Mesendoderm (in vitro differentiated cells): ENCODE measurements at regions not wholly inside any gene's neighbourhood (a gene's known extent, or its start where the extent isn't known, plus 50 kb on each side); places are given as distances from the start of the nearest gene placed in this dataset.

Experiments used
- DNase-seq: peaks from one replicate; pipeline ENCODE4 v3.0.0; 2013
- H2AK5ac ChIP-seq: 2 replicates; pipeline ENCODE4 v1.6.1; 2013; ENCODE audit warnings: low read length, inconsistent platforms
- H2BK120ac ChIP-seq: 2 replicates; pipeline ENCODE4 v1.6.1; 2013; ENCODE audit warnings: low read depth, mild to moderate bottlenecking, low read length, moderate library complexity, mixed read lengths
- H2BK15ac ChIP-seq: replicated peaks from 2 replicates; pipeline ENCODE4 v1.6.1; 2013; ENCODE audit warnings: low read depth, mild to moderate bottlenecking, moderate library complexity
- H2BK5ac ChIP-seq: 2 replicates; pipeline ENCODE4 v1.6.1; 2013; ENCODE audit warnings: low read length, inconsistent platforms
- H3K18ac ChIP-seq: 2 replicates; pipeline ENCODE4 v1.6.1; 2013; ENCODE audit warnings: mild to moderate bottlenecking, low read length, mixed read lengths
- H3K23ac ChIP-seq: one replicate; pipeline ENCODE4 v1.6.1; 2013; ENCODE audit warnings: low read length
- H3K27ac ChIP-seq: 2 replicates; pipeline ENCODE4 v1.5.1; 2013; ENCODE audit warnings: low read depth, mild to moderate bottlenecking, inconsistent platforms, low read length, moderate library complexity
- H3K27me3 ChIP-seq: 2 replicates; pipeline ENCODE4 v1.6.1; 2013; ENCODE audit warnings: low read length, control low read depth, mild to moderate bottlenecking, inconsistent platforms; ENCODE audit not compliant: insufficient read depth, poor library complexity
- H3K36me3 ChIP-seq: 2 replicates; pipeline ENCODE4 v1.6.1; 2013; ENCODE audit warnings: low read length, inconsistent platforms; ENCODE audit not compliant: control insufficient read depth, insufficient read depth
- H3K4ac ChIP-seq: one replicate; pipeline ENCODE4 v1.6.1; 2013; ENCODE audit warnings: low read depth, mild to moderate bottlenecking, low read length, moderate library complexity
- H3K4me1 ChIP-seq: 2 replicates; pipeline ENCODE4 v1.6.1; 2013; ENCODE audit warnings: low read depth, low read length, inconsistent platforms; ENCODE audit not compliant: control insufficient read depth
- H3K4me2 ChIP-seq: 2 replicates; pipeline ENCODE4 v1.6.1; 2013; ENCODE audit warnings: low read length
- H3K4me3 ChIP-seq: 2 replicates; pipeline ENCODE4 v1.5.1; 2013; ENCODE audit warnings: mild to moderate bottlenecking, low read length
- H3K56ac ChIP-seq: one replicate; pipeline ENCODE4 v1.6.1; 2013; ENCODE audit warnings: low read length
- H3K79me1 ChIP-seq: 2 replicates; pipeline ENCODE4 v1.6.1; 2013; ENCODE audit warnings: low read length, inconsistent platforms
- H3K79me2 ChIP-seq: 2 replicates; pipeline ENCODE4 v1.6.1; 2013; ENCODE audit warnings: mild to moderate bottlenecking, low read length; ENCODE audit not compliant: control insufficient read depth, insufficient read depth
- H3K9ac ChIP-seq: 2 replicates; pipeline ENCODE4 v1.6.1; 2013; ENCODE audit warnings: low read length, inconsistent platforms
- H4K5ac ChIP-seq: one replicate; pipeline ENCODE4 v1.6.1; 2013; ENCODE audit warnings: low read length
- H4K8ac ChIP-seq: one replicate; pipeline ENCODE4 v1.6.1; 2013; ENCODE audit warnings: low read depth, mild to moderate bottlenecking, control low read depth, low read length, moderate library complexity
- WGBS: extraction: QIAGEN DNeasy Blood & Tissue Kit; methylation state at CpG from one replicate; pipeline ENCODE4 v1.1.7; 2013; ENCODE audit warnings: low lambda C conversion rate, missing lambda C conversion rate; ENCODE audit not compliant: insufficient coverage; ENCODE audit errors: extremely low coverage; 5-methylcytosine and 5-hydroxymethylcytosine counted together

GRCh38 chr15:69903470-69904469 lies 193.9 kb downstream of the TLE3 start:
- no peaks in the 10 kb centered on the region for H3K36me3 ChIP-seq
- no peak overlapping the region for H3K56ac ChIP-seq
- H3K4me3 ChIP-seq: no peak overlapping the region
- H3K18ac ChIP-seq: no peak overlapping the region
- no peaks in the 10 kb centered on the region for H3K4me1 ChIP-seq
- H3K4ac ChIP-seq: no peak overlapping the region
- H2BK5ac ChIP-seq: no peak overlapping the region
- H2AK5ac ChIP-seq: no peak overlapping the region
- H3K79me1 ChIP-seq: no peaks in the 10 kb centered on the region
- H3K23ac ChIP-seq: no peak overlapping the region
- no peak overlapping the region for H4K5ac ChIP-seq
- H3K4me2 ChIP-seq: no peak overlapping the region
- H4K8ac ChIP-seq: no peak overlapping the region
- no peak for DNase-seq
- no peak overlapping the region for H2BK120ac ChIP-seq
- H3K27me3 ChIP-seq: no peaks in the 10 kb centered on the region
- H3K27ac ChIP-seq: no peak overlapping the region
- no peak overlapping the region for H3K9ac ChIP-seq
- no peak overlapping the region for H2BK15ac ChIP-seq
- no peaks in the 10 kb centered on the region for H3K79me2 ChIP-seq
- no CpG with 5 or more reads among the region's 11 CpGs for WGBS

GRCh38 chr15:69906256-69907185 lies 191.2 kb downstream of the TLE3 start:
- Histone ChIP-seq H3K4ac (no peak overlapping the region), H2BK5ac (no peak overlapping the region), H3K36me3 (no peaks in the 10 kb centered on the region), H3K79me2 (no peaks in the 10 kb centered on the region), H3K56ac (no peak overlapping the region), H2BK120ac (no peak overlapping the region), H3K18ac (no peak overlapping the region), H3K4me2 (no peak overlapping the region), H3K9ac (no peak overlapping the region), H3K27ac (no peak overlapping the region), H3K4me3 (no peak overlapping the region), H3K23ac (no peak overlapping the region), H2AK5ac (no peak overlapping the region), H2BK15ac (no peak overlapping the region), H3K79me1 (no peaks in the 10 kb centered on the region), H3K4me1 (peaks cover 3% of the 10 kb centered on the region), H3K27me3 (no peaks in the 10 kb centered on the region), H4K5ac (no peak overlapping the region), H4K8ac (no peak overlapping the region)
- WGBS: no CpG with 5 or more reads among the region's 11 CpGs
- DNase-seq: no peak

GRCh38 chr15:69908060-69908459 lies 189.7 kb downstream of the TLE3 start:
- H3K36me3 ChIP-seq: no peaks in the 10 kb centered on the region
- no peaks in the 10 kb centered on the region for H3K79me1 ChIP-seq
- no peak overlapping the region for H4K8ac ChIP-seq
- H3K27ac ChIP-seq: no peak overlapping the region
- no CpG with 5 or more reads among the region's 1 CpG for whole genome bisulfite sequencing
- no peaks in the 10 kb centered on the region for H3K79me2 ChIP-seq
- H3K18ac ChIP-seq: no peak overlapping the region
- H3K56ac ChIP-seq: no peak overlapping the region
- H3K4me2 ChIP-seq: no peak overlapping the region
- H2AK5ac ChIP-seq: no peak overlapping the region
- H2BK15ac ChIP-seq: no peak overlapping the region
- no peak overlapping the region for H3K4me3 ChIP-seq
- H2BK120ac ChIP-seq: no peak overlapping the region
- no peak overlapping the region for H3K4ac ChIP-seq
- H4K5ac ChIP-seq: no peak overlapping the region
- H3K27me3 ChIP-seq: no peaks in the 10 kb centered on the region
- H2BK5ac ChIP-seq: no peak overlapping the region
- DNase-seq: no peak
- no peak overlapping the region for H3K9ac ChIP-seq
- H3K4me1 ChIP-seq: peaks cover 3% of the 10 kb centered on the region
- no peak overlapping the region for H3K23ac ChIP-seq

GRCh38 chr15:69908590-69909420 lies 188.9 kb downstream of the TLE3 start:
- no peaks in the 10 kb centered on the region for H3K79me2 ChIP-seq
- DNase-seq: peak; percentile 31
- no peak overlapping the region for H3K56ac ChIP-seq
- no peak overlapping the region for H3K4me2 ChIP-seq
- no peak overlapping the region for H3K4ac ChIP-seq
- no peak overlapping the region for H3K23ac ChIP-seq
- H3K9ac ChIP-seq: no peak overlapping the region
- H4K8ac ChIP-seq: no peak overlapping the region
- peaks cover 3% of the 10 kb centered on the region for H3K4me1 ChIP-seq
- H3K4me3 ChIP-seq: no peak overlapping the region
- no peak overlapping the region for H2BK120ac ChIP-seq
- no peak overlapping the region for H4K5ac ChIP-seq
- no peaks in the 10 kb centered on the region for H3K27me3 ChIP-seq
- H3K27ac ChIP-seq: no peak overlapping the region
- no peaks in the 10 kb centered on the region for H3K36me3 ChIP-seq
- H2BK15ac ChIP-seq: no peak overlapping the region
- H2BK5ac ChIP-seq: no peak overlapping the region
- no CpG with 5 or more reads among the region's 15 CpGs for WGBS
- no peaks in the 10 kb centered on the region for H3K79me1 ChIP-seq
- H2AK5ac ChIP-seq: no peak overlapping the region
- H3K18ac ChIP-seq: no peak overlapping the region

DNA sequence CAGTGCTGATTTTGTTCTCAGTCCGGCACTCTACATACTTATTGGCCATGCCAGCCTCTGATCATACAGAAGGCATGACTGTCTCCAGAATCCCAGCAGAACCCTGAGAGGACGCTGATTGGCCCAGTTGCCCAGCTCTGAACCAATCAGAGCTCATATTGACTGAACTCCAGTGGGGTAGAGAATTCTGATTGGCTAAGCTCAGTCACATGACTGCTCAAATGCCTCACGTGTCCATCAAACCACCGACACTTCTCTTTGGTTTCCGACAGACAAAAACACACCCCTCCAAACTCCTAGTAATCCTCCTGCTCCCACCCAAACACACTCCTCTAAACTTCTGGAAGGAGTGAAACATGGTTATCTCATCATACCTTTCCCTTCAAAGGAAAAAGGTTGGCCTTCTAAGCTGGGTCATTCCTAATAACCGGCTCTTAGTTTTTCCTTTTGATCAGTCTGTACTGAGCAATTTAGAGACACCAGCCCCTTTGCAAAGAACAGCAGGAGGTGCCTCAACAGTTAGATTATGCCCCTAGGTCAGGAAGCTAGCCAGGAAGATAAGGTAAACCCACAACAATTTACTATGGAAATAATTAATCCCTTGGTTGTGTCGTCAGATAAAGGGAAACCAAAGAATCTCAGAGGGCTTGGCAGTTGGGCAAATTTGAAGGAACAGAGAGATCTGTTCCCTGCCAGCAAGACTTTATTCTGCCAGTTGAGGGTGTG lies 187.8 kb downstream of the TLE3 start:
- H3K79me2 ChIP-seq: no peaks in the 10 kb centered on the region
- no peak overlapping the region for H3K4me2 ChIP-seq
- no peak overlapping the region for H3K56ac ChIP-seq
- peaks cover 3% of the 10 kb centered on the region for H3K4me1 ChIP-seq
- no peak overlapping the region for H3K4me3 ChIP-seq
- no peaks in the 10 kb centered on the region for H3K79me1 ChIP-seq
- H4K8ac ChIP-seq: no peak overlapping the region
- H2BK5ac ChIP-seq: no peak overlapping the region
- WGBS: no CpG with 5 or more reads among the region's 7 CpGs
- H3K9ac ChIP-seq: no peak overlapping the region
- H3K36me3 ChIP-seq: no peaks in the 10 kb centered on the region
- H3K23ac ChIP-seq: no peak overlapping the region
- peak overlapping the region; percentile 75 for H3K27ac ChIP-seq
- H2BK15ac ChIP-seq: no peak overlapping the region
- no peak overlapping the region for H2AK5ac ChIP-seq
- H3K27me3 ChIP-seq: no peaks in the 10 kb centered on the region
- peak; percentile 85 for DNase-seq
- no peak overlapping the region for H4K5ac ChIP-seq
- H3K4ac ChIP-seq: no peak overlapping the region
- H2BK120ac ChIP-seq: no peak overlapping the region
- H3K18ac ChIP-seq: no peak overlapping the region
